Panc1 (cell line): ENCODE measurements at regions not wholly inside any gene's neighbourhood (a gene's known extent, or its start where the extent isn't known, plus 50 kb on each side); places are given as distances from the start of the nearest gene placed in this dataset.

Source experiments
- POLR2AphosphoS5 ChIP-seq: IDR thresholded peaks from 2 replicates; pipeline ENCODE4 v1.6.1; 2012; ENCODE audit warnings: mild to moderate bottlenecking, low read depth, low read length, moderate library complexity
- TF ChIP-seq, protein P1 (sequence below): fragments of 450-650 bp; IDR thresholded peaks from 2 replicates; pipeline ENCODE4 v1.5.1; 2017; ENCODE audit warnings: mild to moderate bottlenecking

GRCh38 chr2:18410543-18410942, 149.9 kb downstream of the RDH14 start:
- TF ChIP-seq, protein P1, sequence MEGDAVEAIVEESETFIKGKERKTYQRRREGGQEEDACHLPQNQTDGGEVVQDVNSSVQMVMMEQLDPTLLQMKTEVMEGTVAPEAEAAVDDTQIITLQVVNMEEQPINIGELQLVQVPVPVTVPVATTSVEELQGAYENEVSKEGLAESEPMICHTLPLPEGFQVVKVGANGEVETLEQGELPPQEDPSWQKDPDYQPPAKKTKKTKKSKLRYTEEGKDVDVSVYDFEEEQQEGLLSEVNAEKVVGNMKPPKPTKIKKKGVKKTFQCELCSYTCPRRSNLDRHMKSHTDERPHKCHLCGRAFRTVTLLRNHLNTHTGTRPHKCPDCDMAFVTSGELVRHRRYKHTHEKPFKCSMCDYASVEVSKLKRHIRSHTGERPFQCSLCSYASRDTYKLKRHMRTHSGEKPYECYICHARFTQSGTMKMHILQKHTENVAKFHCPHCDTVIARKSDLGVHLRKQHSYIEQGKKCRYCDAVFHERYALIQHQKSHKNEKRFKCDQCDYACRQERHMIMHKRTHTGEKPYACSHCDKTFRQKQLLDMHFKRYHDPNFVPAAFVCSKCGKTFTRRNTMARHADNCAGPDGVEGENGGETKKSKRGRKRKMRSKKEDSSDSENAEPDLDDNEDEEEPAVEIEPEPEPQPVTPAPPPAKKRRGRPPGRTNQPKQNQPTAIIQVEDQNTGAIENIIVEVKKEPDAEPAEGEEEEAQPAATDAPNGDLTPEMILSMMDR, result 0 out of 2 replicates have a peak, but pooled peaks have one; percentile 11
- no peak for TF ChIP-seq POLR2AphosphoS5
